ENCODE measurements at regions not wholly inside any gene's neighbourhood (a gene's known extent, or its start where the extent isn't known, plus 50 kb on each side); places are given as distances from the start of the nearest gene placed in this dataset.

- no peaks in the 10 kb centered on the region for H3K79me2 ChIP-seq (ENCODE audit: control insufficient read depth, insufficient read depth, low read length)
- H3K4me2 ChIP-seq (ENCODE audit: insufficient read depth, low read length), result no peak overlapping the region
- no TSS peak for BruUV-seq (replicated peaks)
- intact Hi-C loops (cut with micrococcal nuclease), result no loop called here
- peaks cover 2% of the 10 kb centered on the region for H3K9me3 ChIP-seq (replicated peaks; ENCODE audit: control insufficient read depth, insufficient read depth, low read length)
- H3K4me1 ChIP-seq (ENCODE audit: control insufficient read depth, extremely low read depth, insufficient read depth, low read length), result no peaks in the 10 kb centered on the region
- H3K9me1 ChIP-seq (replicated peaks; ENCODE audit: control insufficient read depth, extremely low read depth, insufficient read depth, low read length), result no peaks in the 10 kb centered on the region
- dilution Hi-C loops (cut with MboI; ENCODE audit: extremely low pct_ligation_motif_present, low sequenced_read_pairs), result no loop called here
- CTCF ChIA-PET, result no interaction called here
- H4K20me1 ChIP-seq (replicated peaks; ENCODE audit: control insufficient read depth, extremely low read depth, insufficient read depth, low read length), result no peaks in the 10 kb centered on the region
- no peaks in the 10 kb centered on the region for H3K27me3 ChIP-seq (ENCODE audit: control insufficient read depth in 2 of 2, insufficient read depth in 2 of 2, low read length in 2 of 2)
- no peaks in the 10 kb centered on the region for H3K36me3 ChIP-seq (ENCODE audit: control insufficient read depth in 2 of 2, extremely low read depth in 1 of 2, insufficient read depth in 2 of 2, low read length in 2 of 2)
- H3K27ac ChIP-seq (ENCODE audit: insufficient read depth, low read depth, low read length), result no peak overlapping the region
- POLR2A ChIA-PET, result no interaction called here
- no peak for FAIRE-seq
- no peak overlapping the region for H2AFZ ChIP-seq (ENCODE audit: low read depth, low read length)
- no peak for TF ChIP-seq POLR2A (IDR thresholded peaks at IDR 0.05; ENCODE audit: low read depth, low read length)
- TF ChIP-seq CTCF (IDR thresholded peaks at IDR 0.05; ENCODE audit: extremely low read depth in 1 of 2, insufficient read depth in 1 of 2, low read depth in 1 of 2, low read length in 2 of 2), result no peak
- no peak for TF ChIP-seq GATA2 (IDR thresholded peaks at IDR 0.05; ENCODE audit: insufficient read depth, insufficient read length, low read depth, low read length)
- no peak for TF ChIP-seq MAX (IDR thresholded peaks at IDR 0.05; ENCODE audit: insufficient read depth, insufficient read length)
- TF ChIP-seq JUN (IDR thresholded peaks at IDR 0.05; ENCODE audit: borderline replicate concordance, insufficient read depth, insufficient read length, low read depth), result no peak
- no peak overlapping the region for H3K9ac ChIP-seq (replicated peaks; ENCODE audit: extremely low read depth, insufficient read depth, low read length)
- no peak overlapping the region for H3K4me3 ChIP-seq (replicated peaks in 1 of 3; ENCODE audit: insufficient read depth in 1 of 3, low read depth in 1 of 3, low read length in 3 of 3)
- no peak for DNase-seq (ENCODE audit: low read depth, low spot score)
These were observed 96.9 kb upstream of the PPP2R2D start for GRCh38 chr10:131803860-131804425.
